Spleen (tissue), 7 donors: ENCODE measurements at regions not wholly inside any gene's neighbourhood (a gene's known extent, or its start where the extent isn't known, plus 50 kb on each side); places are given as distances from the start of the nearest gene placed in this dataset.
"Not testable (repeated sequence)": the region's sequence is repeated elsewhere in the genome, so short reads cannot be mapped to it uniquely, and the experiment has no call there.

Experiments used
- POLR2A ChIP-seq, 3 donors: fragments of 450-650 bp; IDR thresholded peaks; one replicate each; pipeline ENCODE4 v1.5.1; 2017; ENCODE audit warnings: antibody characterized with exemption in 3 of 3, mild to moderate bottlenecking in 1 of 3
- POLR2AphosphoS5 ChIP-seq, 3 donors: sonication (generic); formaldehyde crosslinking; IDR thresholded peaks; one replicate each; pipeline ENCODE4 v1.5.1; 2017; ENCODE audit warnings: antibody characterized with exemption in 3 of 3
- TF ChIP-seq, protein P1 (sequence below), 11 experiments: fragments of 200-600 bp in 7 of 11; fragments of 450-650 bp in 4 of 11; sonication (generic) in 4 of 11; IDR thresholded peaks in 8 of 11; conservative IDR thresholded peaks in 3 of 11; 1 replicate in 7 of 11; 2 replicates in 4 of 11; pipeline versions ENCODE4 v1.4.0 to v1.8.0; 2016 to 2021; ENCODE audit warnings: antibody characterized with exemption in 11 of 11, inconsistent platforms in 4 of 11, mild to moderate bottlenecking in 1 of 11
- donor health status: DM: no; HTN: no; CAD: no; lungs with moderate emphysema.
- donor health status: DM: no; HTN: no; CAD: no.
- donor health status: DM: no; HTN: no; CAD: no.

DNA sequence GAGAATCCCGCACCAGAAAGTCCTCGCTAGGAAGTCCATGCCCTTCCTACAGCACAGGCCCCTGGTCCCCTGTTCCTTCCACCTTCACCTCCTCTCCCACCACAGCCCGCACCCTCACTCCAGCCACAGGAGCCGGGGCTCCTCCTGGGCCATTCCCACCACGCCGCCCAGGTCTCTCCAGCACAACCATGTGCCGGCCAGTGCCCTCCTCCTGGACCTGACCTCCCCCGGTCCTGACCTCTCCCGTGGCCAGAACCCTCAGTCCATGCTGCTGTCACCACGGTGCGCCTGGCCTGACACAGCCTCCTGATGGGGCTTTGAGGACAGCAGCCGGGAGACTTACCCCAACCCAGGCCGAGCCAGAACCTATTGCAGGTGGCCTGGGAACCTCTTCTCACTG is 1446.6 kb upstream of the TPTE start:
- TF ChIP-seq, protein P1, sequence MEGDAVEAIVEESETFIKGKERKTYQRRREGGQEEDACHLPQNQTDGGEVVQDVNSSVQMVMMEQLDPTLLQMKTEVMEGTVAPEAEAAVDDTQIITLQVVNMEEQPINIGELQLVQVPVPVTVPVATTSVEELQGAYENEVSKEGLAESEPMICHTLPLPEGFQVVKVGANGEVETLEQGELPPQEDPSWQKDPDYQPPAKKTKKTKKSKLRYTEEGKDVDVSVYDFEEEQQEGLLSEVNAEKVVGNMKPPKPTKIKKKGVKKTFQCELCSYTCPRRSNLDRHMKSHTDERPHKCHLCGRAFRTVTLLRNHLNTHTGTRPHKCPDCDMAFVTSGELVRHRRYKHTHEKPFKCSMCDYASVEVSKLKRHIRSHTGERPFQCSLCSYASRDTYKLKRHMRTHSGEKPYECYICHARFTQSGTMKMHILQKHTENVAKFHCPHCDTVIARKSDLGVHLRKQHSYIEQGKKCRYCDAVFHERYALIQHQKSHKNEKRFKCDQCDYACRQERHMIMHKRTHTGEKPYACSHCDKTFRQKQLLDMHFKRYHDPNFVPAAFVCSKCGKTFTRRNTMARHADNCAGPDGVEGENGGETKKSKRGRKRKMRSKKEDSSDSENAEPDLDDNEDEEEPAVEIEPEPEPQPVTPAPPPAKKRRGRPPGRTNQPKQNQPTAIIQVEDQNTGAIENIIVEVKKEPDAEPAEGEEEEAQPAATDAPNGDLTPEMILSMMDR (IDR thresholded peaks at IDR 0.05 in 8 of 11, conservative IDR thresholded peaks at IDR 0.05 in 3 of 11) = not testable (repeated sequence)
- not testable (repeated sequence) for TF ChIP-seq POLR2A, POLR2AphosphoS5 (IDR thresholded peaks at IDR 0.05)
